ENCODE measurements at regions not wholly inside any gene's neighbourhood (a gene's known extent, or its start where the extent isn't known, plus 50 kb on each side); places are given as distances from the start of the nearest gene placed in this dataset.

DNA sequence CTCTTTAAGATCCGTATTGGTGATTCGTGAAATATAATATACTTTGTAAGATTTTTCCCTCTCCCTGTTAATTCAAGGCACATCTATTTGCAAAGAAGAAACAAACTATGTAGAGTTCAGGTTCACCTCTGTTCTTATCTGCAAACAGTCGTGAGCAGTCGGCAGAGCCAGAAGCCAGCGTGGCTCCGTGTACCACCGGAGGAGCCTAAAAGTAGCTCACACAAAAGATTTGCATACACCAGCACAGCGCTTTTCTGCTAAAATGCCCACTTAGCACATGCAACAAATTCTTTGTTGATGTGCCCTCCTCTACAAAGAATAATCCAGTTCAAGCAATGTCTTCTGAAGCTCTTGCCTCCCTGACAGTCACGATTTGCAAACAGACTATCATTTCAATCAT is 416.0 kb upstream of the TENM3 start:
- no peak for TF ChIP-seq POLR2A (IDR thresholded peaks at IDR 0.05)
- TF ChIP-seq, protein P1, sequence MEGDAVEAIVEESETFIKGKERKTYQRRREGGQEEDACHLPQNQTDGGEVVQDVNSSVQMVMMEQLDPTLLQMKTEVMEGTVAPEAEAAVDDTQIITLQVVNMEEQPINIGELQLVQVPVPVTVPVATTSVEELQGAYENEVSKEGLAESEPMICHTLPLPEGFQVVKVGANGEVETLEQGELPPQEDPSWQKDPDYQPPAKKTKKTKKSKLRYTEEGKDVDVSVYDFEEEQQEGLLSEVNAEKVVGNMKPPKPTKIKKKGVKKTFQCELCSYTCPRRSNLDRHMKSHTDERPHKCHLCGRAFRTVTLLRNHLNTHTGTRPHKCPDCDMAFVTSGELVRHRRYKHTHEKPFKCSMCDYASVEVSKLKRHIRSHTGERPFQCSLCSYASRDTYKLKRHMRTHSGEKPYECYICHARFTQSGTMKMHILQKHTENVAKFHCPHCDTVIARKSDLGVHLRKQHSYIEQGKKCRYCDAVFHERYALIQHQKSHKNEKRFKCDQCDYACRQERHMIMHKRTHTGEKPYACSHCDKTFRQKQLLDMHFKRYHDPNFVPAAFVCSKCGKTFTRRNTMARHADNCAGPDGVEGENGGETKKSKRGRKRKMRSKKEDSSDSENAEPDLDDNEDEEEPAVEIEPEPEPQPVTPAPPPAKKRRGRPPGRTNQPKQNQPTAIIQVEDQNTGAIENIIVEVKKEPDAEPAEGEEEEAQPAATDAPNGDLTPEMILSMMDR (IDR thresholded peaks at IDR 0.05) = no peak
